DOHH2 (cell line): ENCODE measurements at regions not wholly inside any gene's neighbourhood (a gene's known extent, or its start where the extent isn't known, plus 50 kb on each side); places are given as distances from the start of the nearest gene placed in this dataset.

Experiments
- CTCF ChIP-seq: fragments of 200-600 bp; sonication (generic); IDR thresholded peaks from one replicate; pipeline ENCODE4 v1.5.1; 2014; ENCODE audit warnings: antibody characterized with exemption, mild to moderate bottlenecking, low read depth, low read length; ENCODE audit not compliant: poor library complexity, severe bottlenecking
- EZH2phosphoT487 ChIP-seq: fragments of 200-600 bp; sonication (generic); IDR thresholded peaks from 2 replicates; pipeline ENCODE4 v1.6.1; 2017; ENCODE audit warnings: borderline replicate concordance, mild to moderate bottlenecking, antibody characterized with exemption, low read length, moderate library complexity, mixed read lengths

DNA sequence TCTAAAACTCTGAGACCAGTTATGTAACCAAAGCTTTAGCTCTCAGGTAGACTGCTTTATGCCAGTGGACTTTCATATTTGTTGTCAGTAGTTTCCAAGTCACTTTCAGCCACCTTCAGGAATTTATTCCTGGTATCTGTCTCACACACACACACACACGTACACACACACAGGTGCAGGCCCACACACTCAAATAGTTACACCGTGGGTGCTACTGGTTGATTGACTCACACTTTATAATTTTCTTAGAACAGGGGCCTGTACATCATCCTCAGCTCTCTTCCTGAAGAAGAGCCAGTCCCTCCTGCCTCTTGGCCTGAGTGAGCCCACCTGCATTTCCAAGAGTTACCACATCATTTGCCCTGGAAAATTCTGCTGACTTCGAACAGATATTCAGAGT is 555.2 kb downstream of the SOX6 start:
- TF ChIP-seq EZH2phosphoT487 (no peak), CTCF (no peak)
